A673 (cell line): ENCODE measurements at regions not wholly inside any gene's neighbourhood (a gene's known extent, or its start where the extent isn't known, plus 50 kb on each side); places are given as distances from the start of the nearest gene placed in this dataset.

Source experiments
- BruUV-seq: library from RNA; stranded (reverse); fragments of 400-500 nt; replicated peaks from 2 replicates; lab custom pipeline; 2021; lab: Mats Ljungman, UMichigan
- CTCF ChIA-PET: fragments of 300-600 bp; sonication (Branson Sonifier 250); formaldehyde crosslinking; loops from one replicate; lab custom pipeline; 2022; ENCODE audit warnings: antibody characterized with exemption; lab: Charles Lee
- POLR2A ChIA-PET: fragments of 300-600 bp; sonication (Branson Sonifier 250); formaldehyde crosslinking; loops from one replicate; lab custom pipeline; 2022; ENCODE audit warnings: antibody characterized with exemption; ENCODE audit not compliant: low non-redundant PET; lab: Charles Lee
- DNase-seq: peaks from one replicate; pipeline ENCODE4 v3.0.0-alpha.2; 2015; ENCODE audit warnings: low spot score
- H3K27ac ChIP-seq: fragments of 200-600 bp; sonication (generic); 2 replicates; pipeline ENCODE4 v1.5.1; 2016; ENCODE audit warnings: mixed run types, low read depth, mild to moderate bottlenecking, mixed read lengths, antibody characterized with exemption, low read length; ENCODE audit not compliant: poor library complexity, severe bottlenecking
- H3K27me3 ChIP-seq: fragments of 200-600 bp; sonication (generic); replicated peaks from 2 replicates; pipeline ENCODE4 v1.6.1; 2017; ENCODE audit warnings: mixed run types, low read depth, mild to moderate bottlenecking, mixed read lengths, antibody characterized with exemption, low read length; ENCODE audit not compliant: insufficient read depth, poor library complexity
- H3K36me3 ChIP-seq: fragments of 200-600 bp; sonication (generic); 2 replicates; pipeline ENCODE4 v1.6.1; 2016; ENCODE audit warnings: mixed run types, mild to moderate bottlenecking, mixed read lengths, antibody characterized with exemption, low read length; ENCODE audit not compliant: insufficient read depth, poor library complexity, severe bottlenecking
- H3K4me1 ChIP-seq: fragments of 200-600 bp; sonication (generic); 2 replicates; pipeline ENCODE4 v1.6.1; 2017; ENCODE audit warnings: mixed run types, mild to moderate bottlenecking, mixed read lengths, antibody characterized with exemption, low read length; ENCODE audit not compliant: insufficient read depth, poor library complexity, severe bottlenecking
- H3K4me3 ChIP-seq: fragments of 200-600 bp; sonication (generic); 2 replicates; pipeline ENCODE4 v1.5.1; 2016; ENCODE audit warnings: low read depth, mixed run types, mild to moderate bottlenecking, mixed read lengths, low read length; ENCODE audit not compliant: poor library complexity, severe bottlenecking
- H3K9me3 ChIP-seq: fragments of 200-600 bp; sonication (generic); 2 replicates; pipeline ENCODE4 v1.6.1; 2016; ENCODE audit warnings: mixed run types, low read depth, mild to moderate bottlenecking, mixed read lengths, antibody characterized with exemption, low read length; ENCODE audit not compliant: poor library complexity, severe bottlenecking
- EZH2 ChIP-seq: fragments of 200-600 bp; sonication (generic); IDR thresholded peaks from 2 replicates; pipeline ENCODE4 v1.6.1; 2017; ENCODE audit warnings: borderline replicate concordance, low read depth, mild to moderate bottlenecking, mixed read lengths, antibody characterized with exemption, low read length; ENCODE audit not compliant: poor library complexity, severe bottlenecking
- intact Hi-C: fragments of 100-400 bp; cut with micrococcal nuclease; formaldehyde crosslinking; loops from one replicate; pipeline ENCODE4 v1.10.0; 2022; ENCODE audit not compliant: unreplicated experiment
- TF ChIP-seq, protein P1 (sequence below): fragments of 300-800, 200-600 bp; sonication (generic); conservative IDR thresholded peaks from 2 replicates; pipeline ENCODE4 v1.5.1; 2017; ENCODE audit warnings: low read depth, mild to moderate bottlenecking, antibody characterized with exemption, low read length, moderate library complexity, mixed read lengths

DNA sequence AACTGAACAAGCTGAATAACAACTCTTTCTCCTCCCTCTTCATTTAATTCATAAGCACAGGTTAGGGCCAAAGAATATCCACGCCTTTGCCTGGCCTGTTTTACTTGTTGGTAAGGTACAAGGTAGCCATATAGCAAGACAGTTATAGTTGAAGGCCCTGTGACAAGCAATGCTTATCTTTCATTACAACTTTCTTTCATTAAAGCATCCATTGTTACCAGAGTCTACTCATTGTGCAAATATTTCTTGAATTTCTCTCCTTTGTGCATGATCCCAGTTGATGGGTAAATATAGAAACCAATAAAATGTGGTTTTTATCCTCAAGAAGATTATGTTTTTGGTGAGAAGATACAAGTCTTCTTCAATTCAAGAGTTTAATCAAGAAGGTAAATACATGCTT, 140.2 kb downstream of the UBE2E3 start:
- Histone ChIP-seq H3K4me3 (no peak overlapping the region), H3K36me3 (no peaks in the 10 kb centered on the region), H3K27me3 (no peaks in the 10 kb centered on the region), H3K27ac (no peak overlapping the region), H3K9me3 (no peaks in the 10 kb centered on the region), H3K4me1 (peaks cover 5% of the 10 kb centered on the region)
- intact Hi-C loops, result no loop called here
- TF ChIP-seq, protein P1, sequence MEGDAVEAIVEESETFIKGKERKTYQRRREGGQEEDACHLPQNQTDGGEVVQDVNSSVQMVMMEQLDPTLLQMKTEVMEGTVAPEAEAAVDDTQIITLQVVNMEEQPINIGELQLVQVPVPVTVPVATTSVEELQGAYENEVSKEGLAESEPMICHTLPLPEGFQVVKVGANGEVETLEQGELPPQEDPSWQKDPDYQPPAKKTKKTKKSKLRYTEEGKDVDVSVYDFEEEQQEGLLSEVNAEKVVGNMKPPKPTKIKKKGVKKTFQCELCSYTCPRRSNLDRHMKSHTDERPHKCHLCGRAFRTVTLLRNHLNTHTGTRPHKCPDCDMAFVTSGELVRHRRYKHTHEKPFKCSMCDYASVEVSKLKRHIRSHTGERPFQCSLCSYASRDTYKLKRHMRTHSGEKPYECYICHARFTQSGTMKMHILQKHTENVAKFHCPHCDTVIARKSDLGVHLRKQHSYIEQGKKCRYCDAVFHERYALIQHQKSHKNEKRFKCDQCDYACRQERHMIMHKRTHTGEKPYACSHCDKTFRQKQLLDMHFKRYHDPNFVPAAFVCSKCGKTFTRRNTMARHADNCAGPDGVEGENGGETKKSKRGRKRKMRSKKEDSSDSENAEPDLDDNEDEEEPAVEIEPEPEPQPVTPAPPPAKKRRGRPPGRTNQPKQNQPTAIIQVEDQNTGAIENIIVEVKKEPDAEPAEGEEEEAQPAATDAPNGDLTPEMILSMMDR, result no peak
- no peak for TF ChIP-seq EZH2
- BruUV-seq, result no TSS peak
- CTCF ChIA-PET, result no interaction called here
- DNase-seq, result no peak
- POLR2A ChIA-PET, result no interaction called here

DNA sequence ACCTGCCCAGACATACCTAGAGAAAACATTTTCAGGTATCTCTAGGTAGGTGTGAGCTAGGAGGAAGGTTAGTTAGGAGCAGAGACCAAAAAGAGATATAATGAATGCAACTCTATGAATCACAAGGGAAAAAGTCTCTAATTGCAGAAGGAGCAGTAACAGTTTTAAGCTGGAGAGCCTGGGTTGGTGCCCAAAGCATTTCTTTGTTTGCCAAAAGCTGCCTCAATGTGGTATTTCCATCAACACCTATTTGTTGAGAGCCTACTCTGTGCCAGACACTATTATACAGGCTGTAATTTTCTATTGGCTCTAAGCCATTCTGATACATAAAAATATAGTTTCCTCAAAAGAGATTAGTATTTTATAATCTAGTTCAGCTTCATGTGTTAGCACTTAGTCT, 141.6 kb downstream of the UBE2E3 start:
- POLR2A ChIA-PET, result interaction anchor here (0.7 kb wide), 1 partner anchor 71 kb away, joined by 3 read pairs; no protein-coding TSS in a partner anchor

DNA sequence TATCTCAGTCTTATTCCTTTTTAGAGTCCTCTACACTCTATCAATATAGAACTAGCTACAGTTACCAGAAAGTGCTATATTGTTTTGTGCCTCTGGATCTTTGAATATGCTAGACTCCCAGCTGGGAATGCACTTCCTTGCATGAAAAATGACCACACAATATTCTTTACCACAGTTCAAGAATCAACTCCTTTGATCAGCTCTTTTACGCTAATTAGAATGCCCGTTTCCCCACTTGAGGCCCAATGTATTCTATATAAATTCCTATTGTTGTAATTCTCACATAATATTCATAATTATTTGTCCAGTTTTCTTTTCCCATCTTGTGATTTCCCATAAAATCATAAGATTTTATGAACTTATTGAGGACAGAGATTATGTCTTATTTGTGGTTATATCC, 142.2 kb downstream of the UBE2E3 start:
- no peak for DNase-seq
- intact Hi-C loops, result no loop called here
- H3K9me3 ChIP-seq, result no peaks in the 10 kb centered on the region
- POLR2A ChIA-PET, result interaction anchor here (0.7 kb wide), 1 partner anchor 72 kb away, joined by 3 read pairs; no protein-coding TSS in a partner anchor
- no peaks in the 10 kb centered on the region for H3K36me3 ChIP-seq
- H3K4me1 ChIP-seq, result peaks cover 5% of the 10 kb centered on the region
- H3K4me3 ChIP-seq, result no peak overlapping the region
- no TSS peak for BruUV-seq
- TF ChIP-seq, protein P1, result no peak
- no peak for TF ChIP-seq EZH2
- H3K27me3 ChIP-seq, result no peaks in the 10 kb centered on the region
- CTCF ChIA-PET, result no interaction called here
- no peak overlapping the region for H3K27ac ChIP-seq

More for the DNA sequence above, 141.6 kb downstream of the UBE2E3 start:
- Histone ChIP-seq H3K9me3 (no peaks in the 10 kb centered on the region), H3K27me3 (no peaks in the 10 kb centered on the region), H3K36me3 (no peaks in the 10 kb centered on the region), H3K4me1 (peaks cover 5% of the 10 kb centered on the region), H3K4me3 (no peak overlapping the region), H3K27ac (no peak overlapping the region)
- CTCF ChIA-PET, result no interaction called here
- no TSS peak for BruUV-seq
- TF ChIP-seq, protein P1, result no peak
- TF ChIP-seq EZH2, result no peak
- no peak for DNase-seq
- intact Hi-C loops, result no loop called here
